GM12873 (cell line): ENCODE measurements at regions not wholly inside any gene's neighbourhood (a gene's known extent, or its start where the extent isn't known, plus 50 kb on each side); places are given as distances from the start of the nearest gene placed in this dataset.

Experiments used
- CTCF ChIP-seq: IDR thresholded peaks from 2 replicates; pipeline ENCODE4 v1.5.1; 2012; ENCODE audit warnings: low read depth, mild to moderate bottlenecking, moderate library complexity, low read length, control low read depth; ENCODE audit not compliant: insufficient read depth; ENCODE audit errors: missing control alignments

- no peak for TF ChIP-seq CTCF
Measured at GRCh38 chr14:66143387-66144112, 342.6 kb upstream of the CCDC196 start.

DNA sequence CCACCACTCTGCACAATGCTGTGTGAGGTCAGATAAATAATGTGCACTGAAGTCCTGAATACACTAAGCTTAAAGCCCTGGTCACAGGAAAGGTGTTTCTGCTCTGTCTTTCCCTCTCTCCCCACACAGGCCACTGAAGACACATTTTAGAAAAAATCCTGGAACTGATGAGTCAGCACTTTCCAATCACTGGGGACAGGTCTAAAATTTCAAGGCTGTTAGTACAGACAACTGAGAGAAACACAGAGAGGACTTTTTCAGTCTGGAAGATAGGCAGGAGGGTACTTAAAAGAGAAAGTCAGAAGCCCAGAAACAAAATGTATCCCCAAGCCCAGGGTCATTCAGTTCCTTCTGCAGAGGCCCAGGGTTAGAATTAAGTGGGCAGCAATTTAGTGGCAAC, 333.9 kb upstream of the CCDC196 start:
- TF ChIP-seq CTCF: no peak

DNA sequence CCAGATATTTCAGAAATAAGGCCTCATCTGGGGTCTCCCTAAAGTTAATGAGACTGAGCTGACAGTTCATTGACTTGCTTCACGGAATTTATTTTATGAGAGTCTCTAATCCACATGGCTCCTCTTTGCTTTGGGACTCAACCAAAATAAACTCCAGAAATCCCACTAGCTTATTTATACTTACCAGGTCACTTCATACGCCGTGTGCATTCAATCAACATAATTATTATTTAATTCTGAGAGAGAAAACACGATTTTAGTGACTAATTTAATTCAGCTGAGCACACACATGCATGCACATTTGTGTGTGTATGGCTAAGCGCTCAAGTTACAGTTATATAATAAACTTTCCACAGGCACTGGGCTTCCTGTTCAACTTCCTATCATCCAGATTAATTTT, 333.4 kb upstream of the CCDC196 start:
- no peak for TF ChIP-seq CTCF

GRCh38 chr14:66163023-66163422, 323.1 kb upstream of the CCDC196 start:
- no peak for TF ChIP-seq CTCF

- TF ChIP-seq CTCF: no peak
Measured at GRCh38 chr14:66165337-66165736, 320.8 kb upstream of the CCDC196 start.

- TF ChIP-seq CTCF: no peak
Measured at GRCh38 chr14:66174453-66174891, 311.7 kb upstream of the CCDC196 start.

DNA sequence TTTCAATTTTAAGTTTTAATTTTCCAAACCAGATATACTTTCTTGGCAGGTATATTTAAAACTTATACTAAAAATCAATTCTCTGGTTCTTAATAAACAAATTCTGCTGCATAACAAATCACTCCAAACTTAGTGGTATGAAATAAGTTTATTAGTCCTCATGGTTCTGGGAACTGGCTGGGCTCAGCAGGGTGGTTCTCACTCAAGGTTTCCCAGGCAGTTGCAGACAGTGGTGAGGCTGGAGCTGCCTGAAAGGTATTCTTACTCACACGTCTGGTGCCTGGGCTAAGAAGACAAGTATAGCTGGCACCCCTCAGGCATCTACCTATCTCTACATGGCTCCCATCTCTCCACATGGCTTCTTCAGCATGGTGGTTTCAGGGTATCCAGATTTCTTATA, 308.2 kb upstream of the CCDC196 start:
- no peak for TF ChIP-seq CTCF
